ENCODE measurements at regions not wholly inside any gene's neighbourhood (a gene's known extent, or its start where the extent isn't known, plus 50 kb on each side); places are given as distances from the start of the nearest gene placed in this dataset.

- Histone ChIP-seq H3K4me3 (no peak overlapping the region), H3K9me3 (no peaks in the 10 kb centered on the region), H3K27ac (replicated peaks in 1 of 4) (no peak overlapping the region), H3K27me3 (no peaks in the 10 kb centered on the region), H3K4me1 (no peaks in the 10 kb centered on the region), H3K36me3 (no peaks in the 10 kb centered on the region)
- intact Hi-C loops (cut with DNase I): no loop called here
- 93% methylated on average over 4 of the region's 4 CpGs for WGBS
- DNase-seq (ENCODE audit: extremely low spot score): no peak
- TF ChIP-seq POLR2A (IDR thresholded peaks at IDR 0.05; ENCODE audit: low read depth): no peak
- TF ChIP-seq EP300 (IDR thresholded peaks at IDR 0.05): no peak
- no peak for TF ChIP-seq POLR2AphosphoS5 (IDR thresholded peaks at IDR 0.05)
- no peak for TF ChIP-seq CTCF (IDR thresholded peaks at IDR 0.05)
Observed at GRCh38 chr4:66235876-66236275, 565.6 kb upstream of the EPHA5 start.

- Histone ChIP-seq H3K9me3 (no peaks in the 10 kb centered on the region), H3K4me3 (no peak overlapping the region), H3K27me3 (no peaks in the 10 kb centered on the region), H3K4me1 (no peaks in the 10 kb centered on the region), H3K36me3 (no peaks in the 10 kb centered on the region), H3K27ac (replicated peaks in 1 of 4) (no peak overlapping the region)
- WGBS: 69% methylated on average over 2 of the region's 2 CpGs
- no peak for TF ChIP-seq EP300 (IDR thresholded peaks at IDR 0.05)
- no peak for TF ChIP-seq POLR2AphosphoS5 (IDR thresholded peaks at IDR 0.05)
- TF ChIP-seq CTCF (IDR thresholded peaks at IDR 0.05): no peak
- no peak for TF ChIP-seq POLR2A (IDR thresholded peaks at IDR 0.05; ENCODE audit: low read depth)
- no peak for DNase-seq (ENCODE audit: extremely low spot score)
- intact Hi-C loops (cut with DNase I): no loop called here
Observed at GRCh38 chr4:66229885-66230284, 559.6 kb upstream of the EPHA5 start.

DNA sequence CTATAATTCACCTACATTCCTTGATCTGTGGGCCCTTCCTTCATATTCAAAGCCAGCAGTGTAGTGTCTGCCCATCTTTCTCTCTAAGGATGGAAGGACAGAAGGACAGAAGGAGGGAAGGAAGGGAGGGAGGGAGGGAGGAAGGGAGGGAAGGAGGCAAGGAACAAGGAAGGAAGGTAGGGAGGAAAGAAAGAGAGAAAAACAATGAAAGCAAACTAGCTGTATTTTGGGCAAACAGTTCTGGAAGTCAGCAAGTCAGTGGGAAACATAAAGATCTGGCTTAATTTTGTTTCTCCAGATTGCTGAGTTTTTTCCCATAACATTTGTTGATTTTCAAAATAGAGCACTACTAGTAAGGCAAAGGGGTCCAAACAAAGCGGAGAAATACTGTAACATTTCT lies 555.2 kb upstream of the EPHA5 start:
- no peak overlapping the region for H3K27ac ChIP-seq (replicated peaks in 1 of 4)
- H3K36me3 ChIP-seq: no peaks in the 10 kb centered on the region
- no peak for DNase-seq (ENCODE audit: extremely low spot score)
- no peak overlapping the region for H3K4me3 ChIP-seq
- H3K4me1 ChIP-seq: no peaks in the 10 kb centered on the region
- H3K9me3 ChIP-seq: no peaks in the 10 kb centered on the region
- no peak for TF ChIP-seq POLR2AphosphoS5 (IDR thresholded peaks at IDR 0.05)
- TF ChIP-seq POLR2A (IDR thresholded peaks at IDR 0.05; ENCODE audit: low read depth): no peak
- no peak for TF ChIP-seq EP300 (IDR thresholded peaks at IDR 0.05)
- TF ChIP-seq CTCF (IDR thresholded peaks at IDR 0.05): no peak
- 94% methylated on average over 1 of the region's 1 CpG for WGBS
- H3K27me3 ChIP-seq: no peaks in the 10 kb centered on the region
- intact Hi-C loops (cut with DNase I): no loop called here

DNA sequence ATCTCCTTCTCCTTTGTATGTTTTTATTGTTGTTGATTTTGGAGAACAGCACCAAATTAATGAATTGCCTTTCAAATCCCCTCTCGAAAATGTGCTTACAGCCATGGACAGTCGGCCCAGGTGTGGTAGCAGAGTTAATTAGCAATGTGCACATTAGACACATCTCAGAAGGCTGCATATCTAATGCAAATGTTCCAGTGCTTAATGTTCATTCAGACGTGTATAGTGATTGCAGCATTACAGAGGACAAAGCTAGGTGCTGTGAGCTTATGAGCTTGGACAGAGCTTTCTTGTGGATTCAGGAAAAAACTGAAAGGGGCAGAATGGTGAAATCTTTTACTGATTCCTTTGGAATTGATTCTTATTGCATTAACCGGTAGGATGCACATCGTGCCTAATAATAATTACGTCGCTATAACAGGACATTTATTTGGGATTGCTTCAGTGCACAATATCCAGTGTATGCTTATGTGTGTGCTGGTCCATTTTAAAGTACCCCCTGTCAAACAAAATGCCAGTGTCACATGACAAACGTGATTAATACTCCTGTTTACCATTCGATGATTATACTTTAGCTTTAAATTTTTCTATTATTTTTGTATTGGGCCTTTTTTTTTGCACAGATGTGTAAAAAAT lies 552.9 kb upstream of the EPHA5 start:
- intact Hi-C loops (cut with DNase I): no loop called here

More for the DNA sequence above, 552.9 kb upstream of the EPHA5 start:
- DNase-seq (ENCODE audit: extremely low spot score): no peak
- H3K4me1 ChIP-seq: no peaks in the 10 kb centered on the region
- WGBS: 70% methylated on average over 9 of the region's 9 CpGs
- no peaks in the 10 kb centered on the region for H3K9me3 ChIP-seq
- TF ChIP-seq POLR2AphosphoS5 (IDR thresholded peaks at IDR 0.05) (no peak), CTCF (IDR thresholded peaks at IDR 0.05) (no peak), POLR2A (IDR thresholded peaks at IDR 0.05; ENCODE audit: low read depth) (no peak)
- H3K27ac ChIP-seq (replicated peaks in 1 of 4): no peak overlapping the region
- no peak overlapping the region for H3K4me3 ChIP-seq
- H3K36me3 ChIP-seq: no peaks in the 10 kb centered on the region
- no peaks in the 10 kb centered on the region for H3K27me3 ChIP-seq

Data from esophagus muscularis mucosa (tissue), 4 donors.